Vagina (tissue), 2 donors: ENCODE measurements at regions not wholly inside any gene's neighbourhood (a gene's known extent, or its start where the extent isn't known, plus 50 kb on each side); places are given as distances from the start of the nearest gene placed in this dataset.

Experiments used
- POLR2A ChIP-seq, 2 donors: fragments of 450-650 bp; IDR thresholded peaks; one replicate each; pipeline ENCODE4 v1.6.1; 2017; ENCODE audit warnings: antibody characterized with exemption in 2 of 2, mild to moderate bottlenecking in 2 of 2, moderate library complexity in 2 of 2
- POLR2AphosphoS5 ChIP-seq, 2 donors: sonication (generic); formaldehyde crosslinking; IDR thresholded peaks; one replicate each; pipeline ENCODE4 v1.9.0; 2017; ENCODE audit warnings: antibody characterized with exemption in 2 of 2, mild to moderate bottlenecking in 2 of 2, low read depth in 1 of 2; ENCODE audit not compliant: insufficient read depth in 1 of 2
- TF ChIP-seq, protein P1 (sequence below), 3 experiments: fragments of 450-650 bp in 2 of 3; fragments of 200-600 bp in 1 of 3; sonication (generic) in 1 of 3; IDR thresholded peaks; one replicate each; pipeline ENCODE4 v1.5.1; 2017 to 2019; ENCODE audit warnings: antibody characterized with exemption in 3 of 3, mild to moderate bottlenecking in 2 of 3, moderate library complexity in 2 of 3

DNA sequence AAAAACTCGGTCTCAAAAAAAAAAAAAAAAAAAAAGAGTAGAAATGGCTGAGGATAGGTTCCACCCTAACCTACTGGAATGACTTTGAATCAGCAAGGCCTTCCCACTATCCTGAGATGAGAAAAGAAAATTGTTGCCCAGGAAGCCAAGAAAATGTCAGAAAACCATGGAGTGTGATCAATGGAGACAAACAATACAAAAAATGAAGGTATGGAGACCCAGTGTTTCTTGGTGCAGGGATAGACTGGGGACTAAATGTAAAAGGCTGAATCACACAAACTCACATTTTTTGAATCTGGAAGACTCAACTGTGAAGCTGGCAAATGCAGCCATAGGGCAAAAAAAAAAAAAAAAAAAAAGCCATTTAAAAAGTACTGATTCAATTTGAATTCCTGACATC is 364.3 kb upstream of the ANKRD30A start:
- TF ChIP-seq, protein P1, sequence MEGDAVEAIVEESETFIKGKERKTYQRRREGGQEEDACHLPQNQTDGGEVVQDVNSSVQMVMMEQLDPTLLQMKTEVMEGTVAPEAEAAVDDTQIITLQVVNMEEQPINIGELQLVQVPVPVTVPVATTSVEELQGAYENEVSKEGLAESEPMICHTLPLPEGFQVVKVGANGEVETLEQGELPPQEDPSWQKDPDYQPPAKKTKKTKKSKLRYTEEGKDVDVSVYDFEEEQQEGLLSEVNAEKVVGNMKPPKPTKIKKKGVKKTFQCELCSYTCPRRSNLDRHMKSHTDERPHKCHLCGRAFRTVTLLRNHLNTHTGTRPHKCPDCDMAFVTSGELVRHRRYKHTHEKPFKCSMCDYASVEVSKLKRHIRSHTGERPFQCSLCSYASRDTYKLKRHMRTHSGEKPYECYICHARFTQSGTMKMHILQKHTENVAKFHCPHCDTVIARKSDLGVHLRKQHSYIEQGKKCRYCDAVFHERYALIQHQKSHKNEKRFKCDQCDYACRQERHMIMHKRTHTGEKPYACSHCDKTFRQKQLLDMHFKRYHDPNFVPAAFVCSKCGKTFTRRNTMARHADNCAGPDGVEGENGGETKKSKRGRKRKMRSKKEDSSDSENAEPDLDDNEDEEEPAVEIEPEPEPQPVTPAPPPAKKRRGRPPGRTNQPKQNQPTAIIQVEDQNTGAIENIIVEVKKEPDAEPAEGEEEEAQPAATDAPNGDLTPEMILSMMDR (IDR thresholded peaks at IDR 0.05) = no peak
- TF ChIP-seq POLR2A (IDR thresholded peaks at IDR 0.05) = no peak
- TF ChIP-seq POLR2AphosphoS5 (IDR thresholded peaks at IDR 0.05; ENCODE audit: insufficient read depth in 1 of 2, low read depth in 1 of 2) = no peak
